ENCODE measurements at regions not wholly inside any gene's neighbourhood (a gene's known extent, or its start where the extent isn't known, plus 50 kb on each side); places are given as distances from the start of the nearest gene placed in this dataset.

GRCh38 chr3:18238746-18239331 lies 186.3 kb downstream of the SATB1 start:
- H3K4ac ChIP-seq (ENCODE audit: low read depth, low read length): no peak overlapping the region
- no peak overlapping the region for H3K9ac ChIP-seq (ENCODE audit: extremely low read depth, insufficient read length, low read length)
- TF ChIP-seq, protein P1, sequence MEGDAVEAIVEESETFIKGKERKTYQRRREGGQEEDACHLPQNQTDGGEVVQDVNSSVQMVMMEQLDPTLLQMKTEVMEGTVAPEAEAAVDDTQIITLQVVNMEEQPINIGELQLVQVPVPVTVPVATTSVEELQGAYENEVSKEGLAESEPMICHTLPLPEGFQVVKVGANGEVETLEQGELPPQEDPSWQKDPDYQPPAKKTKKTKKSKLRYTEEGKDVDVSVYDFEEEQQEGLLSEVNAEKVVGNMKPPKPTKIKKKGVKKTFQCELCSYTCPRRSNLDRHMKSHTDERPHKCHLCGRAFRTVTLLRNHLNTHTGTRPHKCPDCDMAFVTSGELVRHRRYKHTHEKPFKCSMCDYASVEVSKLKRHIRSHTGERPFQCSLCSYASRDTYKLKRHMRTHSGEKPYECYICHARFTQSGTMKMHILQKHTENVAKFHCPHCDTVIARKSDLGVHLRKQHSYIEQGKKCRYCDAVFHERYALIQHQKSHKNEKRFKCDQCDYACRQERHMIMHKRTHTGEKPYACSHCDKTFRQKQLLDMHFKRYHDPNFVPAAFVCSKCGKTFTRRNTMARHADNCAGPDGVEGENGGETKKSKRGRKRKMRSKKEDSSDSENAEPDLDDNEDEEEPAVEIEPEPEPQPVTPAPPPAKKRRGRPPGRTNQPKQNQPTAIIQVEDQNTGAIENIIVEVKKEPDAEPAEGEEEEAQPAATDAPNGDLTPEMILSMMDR (conservative IDR thresholded peaks at IDR 0.05): no peak
- H2BK120ac ChIP-seq (ENCODE audit: low read depth, low read length, poor library complexity, severe bottlenecking): no peak overlapping the region
- Mint-ChIP-seq H3K9me3 (no peaks in the 10 kb centered on the region; a peak in 1 of 5 replicates), H3K36me3 (ENCODE audit: insufficient read depth in 1 of 3, low read depth in 3 of 3) (no peaks in the 10 kb centered on the region), H3K4me3 (no peak overlapping the region), H3K27ac (no peak overlapping the region; a peak in 1 of 7 replicates), H3K4me1 (peaks cover 49 to 61% of the 10 kb centered on the region in 2 experiments), H3K27me3 (ENCODE audit: low read depth) (no peaks in the 10 kb centered on the region)
- H2AFZ ChIP-seq (ENCODE audit: low read length): no peak overlapping the region
- no peak overlapping the region for H2BK5ac ChIP-seq (ENCODE audit: insufficient read length, low read length)
- no peak overlapping the region for H3K4me2 ChIP-seq (ENCODE audit: insufficient read depth, insufficient read length, low read length)
- no peak overlapping the region for H3K18ac ChIP-seq (ENCODE audit: insufficient read length, low read depth, low read length)
- H3K23ac ChIP-seq (ENCODE audit: insufficient read length, low read depth, low read length): no peak overlapping the region
- H3K27me3 ChIP-seq (ENCODE audit: insufficient read depth, low read length): no peaks in the 10 kb centered on the region
- H3K79me2 ChIP-seq (ENCODE audit: insufficient read depth, low read length): no peaks in the 10 kb centered on the region
- H4K91ac ChIP-seq (ENCODE audit: insufficient read length, low read depth, low read length): no peak overlapping the region
- H3T11ph ChIP-seq (ENCODE audit: low read length): no peak overlapping the region
- H3K79me1 ChIP-seq (ENCODE audit: insufficient read depth, low read depth, low read length, poor library complexity, severe bottlenecking): no peaks in the 10 kb centered on the region
- H2AK5ac ChIP-seq (ENCODE audit: insufficient read length, low read length): no peak overlapping the region
- H3K4me1 ChIP-seq (ENCODE audit: insufficient read depth, low read length): peaks cover 11% of the 10 kb centered on the region
- no peak overlapping the region for H4K5ac ChIP-seq (ENCODE audit: insufficient read length, low read depth, low read length)
- no peaks in the 10 kb centered on the region for H4K20me1 ChIP-seq (ENCODE audit: control insufficient read depth, insufficient read depth, insufficient read length)
- no peaks in the 10 kb centered on the region for H3K23me2 ChIP-seq (ENCODE audit: insufficient read length, low read depth, low read length, poor library complexity, severe bottlenecking)
- H2BK12ac ChIP-seq (ENCODE audit: insufficient read length, low read depth, low read length): no peak overlapping the region
- H3K9me3 ChIP-seq (ENCODE audit: control insufficient read depth, low read depth, low read length): no peaks in the 10 kb centered on the region
- no peak overlapping the region for H3K27ac ChIP-seq (ENCODE audit: insufficient read length, low read depth, low read length)
- no peak for DNase-seq
- H4K8ac ChIP-seq (replicated peaks; ENCODE audit: insufficient read length, low read depth, low read length): no peak overlapping the region
- no CpG with 5 or more reads among the region's 3 CpGs for WGBS (ENCODE audit: extremely low coverage, insufficient read length, low lambda C conversion rate)
- no peak overlapping the region for H2BK20ac ChIP-seq (ENCODE audit: low read depth, low read length, poor library complexity, severe bottlenecking)
- H3K14ac ChIP-seq (ENCODE audit: insufficient read depth, low read length): no peak overlapping the region
- no peak overlapping the region for H2BK15ac ChIP-seq (ENCODE audit: low read depth, low read length)
- H3K56ac ChIP-seq (ENCODE audit: insufficient read length, low read depth, low read length): no peak overlapping the region
